ENCODE measurements at regions not wholly inside any gene's neighbourhood (a gene's known extent, or its start where the extent isn't known, plus 50 kb on each side); places are given as distances from the start of the nearest gene placed in this dataset.

DNA sequence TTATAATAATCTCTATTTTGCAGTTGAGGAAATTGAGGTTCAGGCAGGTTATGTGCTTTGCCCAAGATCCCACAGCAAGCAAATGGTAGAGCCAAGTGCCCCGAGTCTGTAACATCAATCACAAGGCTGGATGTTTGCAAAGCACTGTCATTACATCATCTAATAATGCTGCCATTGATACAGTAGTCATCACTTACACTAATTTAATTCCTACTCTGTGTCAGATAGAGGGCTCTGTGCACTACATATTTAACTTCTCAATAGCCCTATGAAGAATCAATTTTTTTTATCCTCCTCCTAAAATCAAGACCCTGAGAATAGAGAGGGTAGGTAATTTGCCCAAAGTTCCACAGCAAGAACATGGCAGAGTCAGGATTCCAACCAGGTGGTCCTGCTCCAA, 178.1 kb upstream of the VASH1 start:
- TF ChIP-seq, protein P1, sequence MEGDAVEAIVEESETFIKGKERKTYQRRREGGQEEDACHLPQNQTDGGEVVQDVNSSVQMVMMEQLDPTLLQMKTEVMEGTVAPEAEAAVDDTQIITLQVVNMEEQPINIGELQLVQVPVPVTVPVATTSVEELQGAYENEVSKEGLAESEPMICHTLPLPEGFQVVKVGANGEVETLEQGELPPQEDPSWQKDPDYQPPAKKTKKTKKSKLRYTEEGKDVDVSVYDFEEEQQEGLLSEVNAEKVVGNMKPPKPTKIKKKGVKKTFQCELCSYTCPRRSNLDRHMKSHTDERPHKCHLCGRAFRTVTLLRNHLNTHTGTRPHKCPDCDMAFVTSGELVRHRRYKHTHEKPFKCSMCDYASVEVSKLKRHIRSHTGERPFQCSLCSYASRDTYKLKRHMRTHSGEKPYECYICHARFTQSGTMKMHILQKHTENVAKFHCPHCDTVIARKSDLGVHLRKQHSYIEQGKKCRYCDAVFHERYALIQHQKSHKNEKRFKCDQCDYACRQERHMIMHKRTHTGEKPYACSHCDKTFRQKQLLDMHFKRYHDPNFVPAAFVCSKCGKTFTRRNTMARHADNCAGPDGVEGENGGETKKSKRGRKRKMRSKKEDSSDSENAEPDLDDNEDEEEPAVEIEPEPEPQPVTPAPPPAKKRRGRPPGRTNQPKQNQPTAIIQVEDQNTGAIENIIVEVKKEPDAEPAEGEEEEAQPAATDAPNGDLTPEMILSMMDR (IDR thresholded peaks at IDR 0.05): no peak
- no peak for TF ChIP-seq EP300 (IDR thresholded peaks at IDR 0.05)
- no peak for TF ChIP-seq POLR2A (IDR thresholded peaks at IDR 0.05)

Data from tibial nerve (tissue), 4 donors.